H1 (cell line): ENCODE measurements at regions not wholly inside any gene's neighbourhood (a gene's known extent, or its start where the extent isn't known, plus 50 kb on each side); places are given as distances from the start of the nearest gene placed in this dataset.

Experiments used
- ATF2 ChIP-seq: IDR thresholded peaks from 2 replicates; pipeline ENCODE4 v1.6.1; 2012; ENCODE audit warnings: low read length, inconsistent platforms
- CEBPB ChIP-seq: IDR thresholded peaks from 2 replicates; pipeline ENCODE4 v1.6.1; 2012; ENCODE audit warnings: low read depth, low read length
- CHD1 ChIP-seq: IDR thresholded peaks from 2 replicates; pipeline ENCODE4 v1.6.1; 2012; ENCODE audit warnings: low read depth, low read length, improper control_type of control experiment
- CHD2 ChIP-seq: IDR thresholded peaks from 2 replicates; pipeline ENCODE4 v1.6.1; 2012; ENCODE audit warnings: low read length, improper control_type of control experiment
- CTBP2 ChIP-seq: IDR thresholded peaks from 2 replicates; pipeline ENCODE4 v1.7.0; 2011; ENCODE audit warnings: borderline replicate concordance, mild to moderate bottlenecking, moderate library complexity, mixed read lengths, low read length; ENCODE audit not compliant: insufficient read depth, insufficient read length
- RBBP5 ChIP-seq: IDR thresholded peaks from 2 replicates; pipeline ENCODE4 v1.7.1; 2012; ENCODE audit warnings: low read depth, mild to moderate bottlenecking, inconsistent platforms, low read length, moderate library complexity, borderline replicate concordance

- TF ChIP-seq CEBPB (no peak), CTBP2 (no peak), CHD1 (no peak), CHD2 (no peak), ATF2 (no peak), RBBP5 (no peak)
Observed at GRCh38 chr14:48111151-48111550, 435.7 kb upstream of the MDGA2 start (continued).
